ENCODE measurements at regions not wholly inside any gene's neighbourhood (a gene's known extent, or its start where the extent isn't known, plus 50 kb on each side); places are given as distances from the start of the nearest gene placed in this dataset.

DNA sequence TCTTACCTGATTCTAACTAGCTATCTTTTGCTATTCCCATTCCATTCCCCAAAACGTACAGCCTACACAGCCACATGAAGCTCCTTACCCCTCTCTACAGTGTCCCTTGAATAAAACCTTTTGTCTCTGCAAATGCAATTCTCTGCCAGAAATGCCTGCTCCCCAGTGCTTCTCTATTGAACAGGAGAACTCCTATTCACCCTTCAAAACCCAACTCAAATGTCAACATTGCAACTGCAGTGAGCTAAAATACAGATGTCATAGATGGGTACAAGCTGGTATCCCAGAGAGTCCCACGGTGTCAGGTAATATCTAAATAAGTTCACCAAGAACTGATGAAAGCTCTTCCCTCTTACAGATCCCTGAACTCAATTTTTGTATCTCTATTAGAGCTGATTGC is 421.7 kb downstream of the INSC start:
- no peak for DNase-seq (ENCODE audit: low read depth in 3 of 3)

- no peak for DNase-seq (ENCODE audit: low read depth in 3 of 3)
Observed at GRCh38 chr11:15539645-15540044, 424.9 kb downstream of the INSC start.

DNA sequence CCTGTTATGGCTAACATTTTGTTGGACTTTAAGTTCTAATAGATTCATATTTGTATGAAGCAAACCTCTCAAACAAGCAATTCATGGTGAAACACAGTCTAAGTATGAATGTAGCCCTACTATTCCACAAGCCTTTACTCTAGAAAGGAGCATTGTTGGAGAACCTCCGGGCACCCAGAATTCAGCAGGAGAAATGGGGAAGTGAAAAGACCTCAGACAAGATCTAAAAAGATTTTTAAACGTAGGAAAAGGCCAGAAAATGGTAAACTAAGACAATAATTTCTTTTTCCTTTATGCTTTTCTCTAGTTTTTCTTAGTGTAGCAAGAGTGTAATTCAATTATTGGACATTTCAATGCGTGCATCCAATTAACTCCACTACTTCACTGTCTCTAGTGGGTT is 426.4 kb downstream of the INSC start:
- no peak for DNase-seq (ENCODE audit: low read depth in 3 of 3)

DNA sequence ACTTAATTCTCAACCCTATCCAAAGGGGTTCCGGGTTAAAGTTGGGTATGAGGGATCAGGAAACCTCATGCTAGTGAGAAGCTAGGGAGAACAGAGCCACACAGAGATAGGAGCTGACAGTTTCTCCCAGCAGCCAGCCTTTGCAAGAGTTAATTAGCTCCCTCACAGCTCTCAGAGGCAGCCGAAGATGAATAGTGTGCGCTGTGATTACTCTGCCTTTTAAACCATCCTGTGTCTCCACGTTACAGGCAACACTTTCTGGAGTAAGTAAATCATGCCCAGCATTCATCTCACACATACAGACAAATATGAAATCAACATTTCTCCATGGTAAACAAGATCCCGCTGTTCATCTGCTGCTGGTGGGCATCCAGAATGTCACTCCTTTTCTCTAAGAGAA is 429.6 kb downstream of the INSC start:
- DNase-seq (ENCODE audit: low read depth in 3 of 3): no peak

GRCh38 chr11:15547685-15548084 is 433.0 kb downstream of the INSC start:
- no peak for DNase-seq (ENCODE audit: low read depth in 3 of 3)

GRCh38 chr11:15551901-15552851 is 437.5 kb downstream of the INSC start:
- DNase-seq (ENCODE audit: low read depth in 3 of 3): no peak

- DNase-seq (ENCODE audit: low read depth in 3 of 3): no peak
Observed at GRCh38 chr11:15555161-15555560, 440.4 kb downstream of the INSC start.

DNA sequence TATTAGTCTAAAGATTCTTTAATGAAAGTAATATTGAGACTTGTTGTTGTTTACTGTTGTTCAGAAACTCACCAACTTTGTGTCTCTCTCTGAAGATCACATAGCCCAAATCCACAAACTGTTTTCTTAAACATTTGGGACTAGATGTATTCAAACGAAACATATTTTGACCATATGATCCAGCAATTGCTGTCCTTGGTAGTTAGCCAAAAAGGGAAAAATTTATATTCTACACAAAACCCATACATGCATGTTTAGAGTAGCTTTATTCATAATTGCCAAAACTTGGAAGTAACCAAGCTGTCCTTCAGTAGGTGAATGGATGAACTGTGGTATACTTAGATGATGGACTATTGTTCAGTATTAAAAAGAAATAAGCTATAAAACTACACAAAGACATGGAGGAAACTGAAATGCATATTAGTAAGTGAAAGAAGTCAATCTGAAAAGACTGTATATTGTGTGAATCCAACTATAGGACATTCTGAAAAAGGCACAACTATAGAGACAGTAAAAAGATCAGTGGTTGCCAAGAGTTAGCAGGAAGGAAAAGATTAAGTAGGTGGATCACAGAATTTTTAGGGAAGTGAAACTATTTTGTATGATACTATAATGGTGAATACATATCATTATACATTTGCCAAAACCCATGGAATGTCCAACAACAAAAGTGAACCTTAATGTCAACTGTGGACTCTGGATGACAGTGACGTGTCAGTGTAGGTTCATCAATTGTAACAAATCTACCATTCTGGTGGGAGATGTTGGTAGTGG is 442.9 kb downstream of the INSC start:
- no peak for DNase-seq (ENCODE audit: low read depth in 3 of 3)

- DNase-seq (ENCODE audit: low read depth in 3 of 3): no peak
Observed at GRCh38 chr11:15558513-15559181, 443.9 kb downstream of the INSC start.

DNA sequence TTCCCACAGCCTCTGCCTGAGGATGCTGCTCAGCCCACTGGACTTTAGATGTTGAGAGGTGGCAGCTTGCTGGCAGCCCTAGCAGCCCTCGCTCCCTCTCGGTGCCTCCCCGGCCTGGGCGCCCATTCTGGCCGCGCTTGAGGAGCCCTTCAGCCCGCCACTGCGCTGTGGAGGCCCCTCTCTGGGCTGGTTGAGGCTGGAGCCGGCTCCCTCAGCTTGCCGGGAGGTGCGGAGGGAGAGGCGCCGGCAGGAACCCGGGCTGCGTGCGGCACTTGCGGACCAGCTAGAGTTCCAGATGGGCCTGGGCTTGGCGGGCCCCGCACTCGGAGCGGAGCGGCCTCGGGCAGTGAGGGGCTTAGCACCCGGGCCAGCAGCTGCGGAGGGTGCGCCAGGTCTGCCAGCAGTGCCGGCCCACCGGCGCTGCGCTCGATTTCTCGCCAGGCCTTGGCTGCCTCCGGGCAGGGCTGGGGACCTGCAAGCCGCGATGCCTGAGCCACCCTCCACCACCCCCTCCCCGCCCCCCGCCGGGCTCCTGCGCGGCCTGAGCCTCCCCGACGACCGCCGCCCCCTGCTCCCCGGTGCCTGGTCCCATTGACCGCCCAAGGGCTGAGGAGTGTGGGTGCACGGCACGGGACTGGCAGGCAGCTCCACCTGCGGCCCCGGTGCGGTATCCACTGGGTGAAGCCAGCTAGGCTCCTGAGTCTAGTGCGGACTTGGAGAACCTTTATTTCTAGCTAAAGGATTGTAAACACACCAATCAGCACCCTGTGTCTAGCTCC is 446.2 kb downstream of the INSC start:
- DNase-seq (ENCODE audit: low read depth in 3 of 3): no peak

DNA sequence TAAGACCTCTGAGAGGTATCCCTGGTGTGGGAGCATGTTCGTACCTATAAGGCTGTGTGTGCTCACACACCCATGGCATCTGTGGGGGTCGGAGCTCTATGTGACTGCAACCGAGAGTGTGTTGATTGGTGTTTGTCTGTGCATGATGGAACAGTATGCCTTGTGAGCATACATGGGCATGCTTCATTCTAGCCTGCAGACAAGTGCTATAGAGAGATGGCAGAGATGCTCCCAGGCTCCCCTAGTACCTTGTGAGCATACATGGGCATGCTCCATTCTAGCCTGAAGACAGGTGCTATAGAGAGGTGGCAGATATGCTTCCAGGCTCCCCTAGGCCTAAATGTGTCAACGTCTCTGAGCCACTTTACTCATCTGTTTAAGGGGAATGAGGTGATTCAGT is 447.5 kb downstream of the INSC start:
- DNase-seq (ENCODE audit: low read depth in 3 of 3): no peak

GRCh38 chr11:15563054-15563453 is 448.3 kb downstream of the INSC start:
- DNase-seq (ENCODE audit: low read depth in 3 of 3): no peak

DNA sequence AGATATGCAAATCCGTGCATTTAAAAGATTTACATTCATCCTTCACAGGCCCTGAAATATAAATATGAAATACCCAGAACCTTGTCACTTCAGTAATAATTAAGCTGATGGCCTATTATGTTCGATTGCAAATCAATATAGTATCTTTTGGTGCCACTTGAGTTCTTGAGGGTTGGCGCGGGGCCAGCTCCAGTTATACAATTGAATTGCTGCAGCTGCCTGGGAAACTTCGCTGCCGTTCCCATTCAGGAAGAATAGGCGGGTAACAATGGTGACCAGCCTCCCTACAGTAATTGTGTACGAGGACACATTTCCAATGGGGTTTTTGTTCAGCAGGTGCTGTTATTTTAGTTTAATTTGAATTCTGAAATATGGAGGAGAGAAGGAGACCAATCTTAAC is 451.2 kb downstream of the INSC start:
- DNase-seq (ENCODE audit: low read depth in 3 of 3): no peak

- DNase-seq (ENCODE audit: low read depth in 3 of 3): no peak
Observed at GRCh38 chr11:15568440-15568839, 453.7 kb downstream of the INSC start.

DNA sequence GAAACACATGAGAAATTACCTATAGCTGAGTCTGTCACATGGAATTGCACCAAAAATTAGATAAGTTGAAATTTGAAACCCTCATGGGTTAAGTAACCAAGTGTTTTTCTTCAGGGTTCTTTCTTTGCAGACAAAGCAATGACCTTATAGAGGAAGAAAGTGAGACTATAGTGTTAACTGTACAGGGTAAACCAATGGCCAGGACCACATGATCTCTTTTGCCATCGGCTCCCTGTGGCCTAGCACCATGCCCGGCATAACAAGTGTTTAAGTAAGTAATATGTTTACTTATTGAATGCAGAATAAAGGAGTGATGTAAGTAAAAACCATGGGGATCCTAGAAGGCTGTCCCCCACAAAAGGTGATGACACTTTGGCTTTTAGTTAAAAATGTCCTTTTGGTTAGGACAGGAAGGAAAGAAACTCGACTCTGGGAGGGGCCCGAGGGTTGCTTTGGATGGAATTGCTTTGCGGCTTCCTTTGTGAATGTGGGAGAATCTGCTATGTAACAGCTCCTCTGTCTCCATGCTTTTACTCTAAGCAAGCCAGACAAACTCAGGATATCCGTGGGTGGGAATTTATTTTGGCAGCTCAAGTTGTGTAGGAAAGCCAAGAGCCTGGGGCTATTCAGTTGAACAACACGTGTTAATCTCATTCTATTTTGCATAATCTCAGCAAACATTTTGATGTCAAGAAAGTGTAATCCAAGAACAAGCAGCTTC is 454.7 kb downstream of the INSC start:
- no peak for DNase-seq (ENCODE audit: low read depth in 3 of 3)

DNA sequence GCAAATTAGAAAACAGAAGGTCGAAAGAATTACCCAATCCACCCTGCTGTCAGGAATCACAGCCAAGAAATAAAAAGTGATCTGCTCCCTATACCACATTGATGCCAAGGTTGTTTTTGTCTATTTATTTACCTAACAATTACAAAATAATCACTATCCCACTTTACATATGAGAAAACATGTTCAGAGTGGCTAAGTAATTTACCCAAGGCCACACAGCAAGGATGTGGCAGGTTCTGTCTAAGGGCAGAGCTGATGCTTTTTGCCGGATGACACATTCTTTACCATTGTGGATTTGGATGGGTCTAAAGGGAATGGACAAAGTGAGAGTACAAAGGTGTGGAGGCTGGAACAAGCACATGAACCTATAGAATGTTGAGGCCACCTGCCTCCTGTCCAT is 460.7 kb downstream of the INSC start:
- DNase-seq (ENCODE audit: low read depth in 3 of 3): no peak

DNA sequence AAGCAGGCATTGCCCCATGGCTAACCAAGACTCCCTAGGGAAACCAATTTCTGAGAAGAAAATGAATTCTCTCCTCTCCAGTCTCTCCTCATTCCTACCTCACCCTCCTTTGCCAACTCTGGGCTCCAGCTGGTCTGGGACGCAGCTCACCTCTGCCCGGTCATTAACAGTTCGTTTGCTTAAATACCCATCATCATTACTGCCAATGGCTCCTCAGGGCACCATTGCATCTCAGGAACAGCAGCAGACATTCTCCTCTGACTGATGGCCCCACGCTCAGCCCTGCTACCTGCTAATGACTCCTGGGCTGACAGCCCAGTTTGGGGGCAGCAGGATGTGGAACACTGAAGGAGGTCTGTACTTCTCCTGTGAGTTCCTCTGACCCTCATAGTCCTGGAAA is 462.0 kb downstream of the INSC start:
- no peak for DNase-seq (ENCODE audit: low read depth in 3 of 3)

GRCh38 chr11:15577519-15577918 is 462.8 kb downstream of the INSC start:
- DNase-seq (ENCODE audit: low read depth in 3 of 3): no peak

DNA sequence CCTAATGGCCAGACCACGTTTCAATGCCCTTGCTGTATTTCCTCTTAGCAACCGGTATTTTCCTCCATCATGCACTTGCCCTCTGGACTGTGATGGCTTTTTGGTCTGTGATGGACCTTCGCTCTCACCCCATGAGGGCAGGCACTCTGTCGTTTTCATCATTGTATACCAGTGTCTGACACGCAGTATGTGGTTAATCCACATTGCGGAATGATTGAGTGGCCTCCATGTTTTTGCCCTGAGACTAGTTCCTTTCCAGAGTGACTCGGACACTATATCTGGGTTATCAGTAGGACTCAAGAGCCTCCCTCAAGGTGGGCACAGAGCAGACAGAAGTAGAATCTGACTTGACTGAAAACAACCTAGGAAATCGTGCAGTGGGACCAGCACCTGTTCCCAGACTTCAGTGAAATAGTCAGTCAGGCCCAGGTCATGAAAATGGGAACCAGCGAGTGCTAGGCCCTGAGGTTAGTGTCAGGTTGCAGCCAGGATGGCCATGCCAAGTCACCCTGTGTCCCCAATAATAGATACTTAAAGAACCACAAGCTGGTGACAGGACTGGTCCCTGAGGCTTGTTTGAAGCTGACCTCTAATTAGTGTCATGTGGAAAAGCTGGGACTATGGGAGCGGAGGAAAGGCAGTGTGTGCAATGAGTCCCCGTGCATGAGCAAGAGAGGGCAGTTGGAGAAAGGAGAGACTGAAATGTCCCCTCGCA is 464.7 kb downstream of the INSC start:
- no peak for DNase-seq (ENCODE audit: low read depth in 3 of 3)

- no peak for DNase-seq (ENCODE audit: low read depth in 3 of 3)
Observed at GRCh38 chr11:15580056-15580774, 465.5 kb downstream of the INSC start.

Data from stimulated activated CD4-positive, alpha-beta T cell treated with anti-CD3 and anti-CD28 coated beads, TNF-alpha, amount 100 ng/mL, for 24 hours (primary cell).